ENCODE measurements at regions not wholly inside any gene's neighbourhood (a gene's known extent, or its start where the extent isn't known, plus 50 kb on each side); places are given as distances from the start of the nearest gene placed in this dataset.

- H3K9me3 ChIP-seq (ENCODE audit: low read length), result no peaks in the 10 kb centered on the region
- H3K4me1 ChIP-seq (ENCODE audit: insufficient read depth, low read length), result no peaks in the 10 kb centered on the region
- H3K79me2 ChIP-seq (ENCODE audit: insufficient read depth, low read length), result no peaks in the 10 kb centered on the region
- ChIA-PET CTCF (ENCODE audit: low intra/inter-chr PET ratio, low total read pairs) (no interaction called here), POLR2A (no interaction called here)
- H2AFZ ChIP-seq (ENCODE audit: low read length), result no peak overlapping the region
- in situ Hi-C loops (cut with HindIII; ENCODE audit: extremely low pct_ligation_motif_present, low pct_unique_long_range_greater_than_20kb) (no loop called here), intact Hi-C loops (cut with micrococcal nuclease; ENCODE audit: unreplicated experiment) (no loop called here)
- no peak for DNase-seq (ENCODE audit: low spot score)
- no peak overlapping the region for H3K4me2 ChIP-seq (ENCODE audit: low read depth, low read length)
- BruUV-seq (replicated peaks), result no TSS peak
- no peak for FAIRE-seq
- no peaks in the 10 kb centered on the region for H3K27me3 ChIP-seq (ENCODE audit: control insufficient read depth in 1 of 2, insufficient read depth in 2 of 2, low read length in 2 of 2)
- TF ChIP-seq SAP130 (CRISPR knock-in tag; IDR thresholded peaks at IDR 0.05; ENCODE audit: low read depth) (no peak), YEATS4 (CRISPR knock-in tag; IDR thresholded peaks at IDR 0.05; ENCODE audit: borderline replicate concordance) (no peak), SCMH1 (CRISPR knock-in tag; IDR thresholded peaks at IDR 0.05; ENCODE audit: borderline replicate concordance) (no peak), ZFP36L2 (CRISPR knock-in tag; IDR thresholded peaks at IDR 0.05) (no peak), RCOR2 (CRISPR knock-in tag; IDR thresholded peaks at IDR 0.05) (no peak), ZFP36 (IDR thresholded peaks at IDR 0.05; ENCODE audit: borderline replicate concordance, low read depth, low read length, partially characterized antibody) (no peak), ZNF276 (CRISPR knock-in tag; IDR thresholded peaks at IDR 0.05; ENCODE audit: low read depth) (no peak), USF2 (IDR thresholded peaks at IDR 0.05; ENCODE audit: low read depth, low read length) (no peak), USF2 (CRISPR knock-in tag; IDR thresholded peaks at IDR 0.05; ENCODE audit: borderline replicate concordance) (no peak), ZFP91 (CRISPR knock-in tag; IDR thresholded peaks at IDR 0.05; ENCODE audit: borderline replicate concordance) (no peak), CCAR2 (optimal IDR thresholded peaks at IDR 0.05; ENCODE audit: low read depth, low read length) (no peak), HES4 (CRISPR knock-in tag; IDR thresholded peaks at IDR 0.05; ENCODE audit: borderline replicate concordance) (no peak), NFATC3 (CRISPR knock-in tag; IDR thresholded peaks at IDR 0.05) (no peak), MAFG (CRISPR knock-in tag; IDR thresholded peaks at IDR 0.05) (no peak), KMT2A (CRISPR knock-in tag; IDR thresholded peaks at IDR 0.05) (no peak), MXD4 (CRISPR knock-in tag; IDR thresholded peaks at IDR 0.05) (no peak), ZNF772 (CRISPR knock-in tag; IDR thresholded peaks at IDR 0.05) (no peak), ZNF230 (CRISPR knock-in tag; IDR thresholded peaks at IDR 0.05) (no peak), NKX3-1 (CRISPR knock-in tag; IDR thresholded peaks at IDR 0.05) (no peak)
- H3K36me3 ChIP-seq (replicated peaks in 1 of 2; ENCODE audit: control insufficient read depth in 1 of 2, insufficient read depth in 2 of 2, low read length in 2 of 2), result no peaks in the 10 kb centered on the region
- no peak overlapping the region for H3K4me3 ChIP-seq (replicated peaks in 1 of 3; ENCODE audit: insufficient read depth in 1 of 3, low read depth in 2 of 3, low read length in 3 of 3)
- no peak for ATAC-seq
- H4K20me1 ChIP-seq (ENCODE audit: insufficient read depth, low read length), result no peaks in the 10 kb centered on the region
- no peak overlapping the region for H3K27ac ChIP-seq (ENCODE audit: extremely low read length, insufficient read depth, low read length)
- H3K9ac ChIP-seq (ENCODE audit: insufficient read depth, low read depth, low read length), result no peak overlapping the region
Measured at GRCh38 chr11:92308366-92308765, 83.7 kb downstream of the FAT3 start.
